ENCODE measurements at regions not wholly inside any gene's neighbourhood (a gene's known extent, or its start where the extent isn't known, plus 50 kb on each side); places are given as distances from the start of the nearest gene placed in this dataset.

- TF ChIP-seq EZH2 (IDR thresholded peaks at IDR 0.05; ENCODE audit: low read depth, unreplicated experiment) (no peak), ZNF331 (CRISPR knock-in tag; IDR thresholded peaks at IDR 0.05; ENCODE audit: low read depth) (no peak), CTCF (conservative IDR thresholded peaks at IDR 0.05; ENCODE audit: low read depth in 2 of 2) (no peak), CREB1 (CRISPR knock-in tag; IDR thresholded peaks at IDR 0.05; ENCODE audit: low read depth) (no peak)
Measured at GRCh38 chr2:67792681-67793091, 270.1 kb downstream of the C1D start (continued).

GRCh38 chr2:67797801-67798540 is 264.8 kb downstream of the C1D start:
- no peak for TF ChIP-seq STAT1 (IDR thresholded peaks at IDR 0.05; ENCODE audit: unreplicated experiment)
- TF ChIP-seq ZNF114 (CRISPR knock-in tag; IDR thresholded peaks at IDR 0.05): no peak
- no peak for TF ChIP-seq JUNB (IDR thresholded peaks at IDR 0.05; ENCODE audit: unreplicated experiment)
- Histone ChIP-seq H3K4me1 (ENCODE audit: insufficient read depth) (no peaks in the 10 kb centered on the region), H3K4me3 (no peak overlapping the region), H3K36me3 (ENCODE audit: insufficient read depth) (no peaks in the 10 kb centered on the region), H3K27ac (ENCODE audit: low read depth) (no peak overlapping the region), H3K27me3 (ENCODE audit: insufficient read depth) (no peaks in the 10 kb centered on the region), H3K4me2 (no peak overlapping the region), H3K9me2 (ENCODE audit: insufficient read depth) (0 out of 2 replicates have a peak, but pooled peaks cover 4% of the 10 kb centered on the region), H2AFZ (0 out of 2 replicates have a peak overlapping the region, but pooled peaks have one; percentile 57), H3K79me2 (replicated peaks; ENCODE audit: insufficient read depth) (no peaks in the 10 kb centered on the region), H4K20me1 (replicated peaks; ENCODE audit: insufficient read depth) (no peaks in the 10 kb centered on the region), H3F3A (replicated peaks; ENCODE audit: low read depth) (no peaks in the 10 kb centered on the region)
- no peak overlapping the region for H3K27ac Mint-ChIP-seq
- H3K9me3 Mint-ChIP-seq: no peaks in the 10 kb centered on the region
- ATAC-seq (peak; percentile 39; the same call in 2 of the 3 replicates), DNase-seq (ENCODE audit: low spot score) (no peak)
- peaks cover 3% of the 10 kb centered on the region for H3K27me3 Mint-ChIP-seq (ENCODE audit: insufficient read depth, low read depth, poor library complexity)
- H3K4me3 Mint-ChIP-seq: no peak overlapping the region
- 0 out of 3 replicates have a peak, but pooled peaks cover 2% of the 10 kb centered on the region for H3K4me1 Mint-ChIP-seq
- no peaks in the 10 kb centered on the region for H3K36me3 Mint-ChIP-seq (ENCODE audit: low read depth)

- no peak overlapping the region for H3K4me3 ChIP-seq
- no peak for DNase-seq (ENCODE audit: low spot score)
- H3K4me1 ChIP-seq (ENCODE audit: insufficient read depth): no peaks in the 10 kb centered on the region
- ATAC-seq: no peak
- no peaks in the 10 kb centered on the region for H3K27me3 ChIP-seq (ENCODE audit: insufficient read depth)
- H3K9me2 ChIP-seq (ENCODE audit: insufficient read depth): 0 out of 2 replicates have a peak, but pooled peaks cover 4% of the 10 kb centered on the region
- no peaks in the 10 kb centered on the region for H3K79me2 ChIP-seq (replicated peaks; ENCODE audit: insufficient read depth)
- Mint-ChIP-seq H3K27me3 (ENCODE audit: insufficient read depth, low read depth, poor library complexity) (peaks cover 3% of the 10 kb centered on the region), H3K4me1 (0 out of 3 replicates have a peak, but pooled peaks cover 2% of the 10 kb centered on the region), H3K27ac (no peak overlapping the region), H3K36me3 (ENCODE audit: low read depth) (no peaks in the 10 kb centered on the region), H3K9me3 (no peaks in the 10 kb centered on the region), H3K4me3 (no peak overlapping the region)
- no peaks in the 10 kb centered on the region for H3K36me3 ChIP-seq (ENCODE audit: insufficient read depth)
- H2AFZ ChIP-seq: 0 out of 2 replicates have a peak overlapping the region, but pooled peaks have one; percentile 57
- H3K27ac ChIP-seq (ENCODE audit: low read depth): no peak overlapping the region
- TF ChIP-seq ZNF331 (CRISPR knock-in tag; IDR thresholded peaks at IDR 0.05; ENCODE audit: low read depth) (no peak), CREB1 (CRISPR knock-in tag; IDR thresholded peaks at IDR 0.05; ENCODE audit: low read depth) (no peak), EZH2 (IDR thresholded peaks at IDR 0.05; ENCODE audit: low read depth, unreplicated experiment) (no peak), STAT1 (IDR thresholded peaks at IDR 0.05; ENCODE audit: unreplicated experiment) (no peak), ETS1 (IDR thresholded peaks at IDR 0.05) (no peak), EZH2phosphoT487 (IDR thresholded peaks at IDR 0.05; ENCODE audit: unreplicated experiment) (no peak), ZNF114 (CRISPR knock-in tag; IDR thresholded peaks at IDR 0.05) (no peak)
- no peaks in the 10 kb centered on the region for H4K20me1 ChIP-seq (replicated peaks; ENCODE audit: insufficient read depth)
- no peak overlapping the region for H3K4me2 ChIP-seq
- no peaks in the 10 kb centered on the region for H3F3A ChIP-seq (replicated peaks; ENCODE audit: low read depth)
Measured at GRCh38 chr2:67798541-67799160, 264.2 kb downstream of the C1D start.
